WTC11 (cell line): ENCODE measurements at regions not wholly inside any gene's neighbourhood (a gene's known extent, or its start where the extent isn't known, plus 50 kb on each side); places are given as distances from the start of the nearest gene placed in this dataset.

Source experiments
- ATAC-seq: fragments of 200-7000 bp; cut with Tn5 transposase; 2 replicates; pipeline ENCODE4 v1.10.0; 2021; ENCODE audit warnings: mild to moderate bottlenecking, moderate library complexity
- CTCF ChIA-PET: fragments of 300-600 bp; sonication (Branson Sonifier 250); formaldehyde crosslinking; loops from one replicate; lab custom pipeline; 2021; ENCODE audit warnings: antibody characterized with exemption; lab: Charles Lee
- POLR2A ChIA-PET: fragments of 350-600 bp; sonication (Branson Sonifier 250); formaldehyde crosslinking; loops from one replicate; lab custom pipeline; 2021; ENCODE audit warnings: antibody characterized with exemption; lab: Charles Lee
- DNase-seq: peaks from one replicate; pipeline ENCODE4 v3.0.0; 2021; ENCODE audit warnings: low spot score
- H3K27ac Mint-ChIP-seq: 2 replicates; pipeline ENCODE4 v1.8.0; 2021; ENCODE audit warnings: mixed read lengths
- H3K27me3 Mint-ChIP-seq: 2 replicates; pipeline ENCODE4 v1.8.0; 2021; ENCODE audit warnings: low read depth, mild to moderate bottlenecking, moderate library complexity, mixed read lengths
- H3K36me3 Mint-ChIP-seq: 2 replicates; pipeline ENCODE4 v1.8.0; 2021; ENCODE audit warnings: mixed read lengths
- H3K4me1 Mint-ChIP-seq: 2 replicates; pipeline ENCODE4 v1.8.0; 2022; ENCODE audit warnings: mixed read lengths
- H3K4me3 Mint-ChIP-seq: 2 replicates; pipeline ENCODE4 v1.8.0; 2021; ENCODE audit warnings: mild to moderate bottlenecking, moderate library complexity, mixed read lengths
- H3K9me3 Mint-ChIP-seq: 2 replicates; pipeline ENCODE4 v1.8.0; 2021; ENCODE audit warnings: mixed read lengths
- AR ChIP-seq: fragments of 250-450 bp; sonication (Bioruptor Pico); IDR thresholded peaks from 2 replicates; pipeline ENCODE4 v1.9.0; 2021; ENCODE audit warnings: mild to moderate bottlenecking
- ATF3 ChIP-seq: sonication (generic); formaldehyde crosslinking; conservative IDR thresholded peaks from 2 replicates; pipeline ENCODE4 v1.8.1; 2022; ENCODE audit warnings: mild to moderate bottlenecking, missing genetic modification reagents
- CREB1 ChIP-seq: sonication (generic); formaldehyde crosslinking; IDR thresholded peaks from 2 replicates; pipeline ENCODE4 v1.8.0; 2023; ENCODE audit warnings: mild to moderate bottlenecking, missing genetic modification reagents
- ETV6 ChIP-seq: sonication (generic); formaldehyde crosslinking; IDR thresholded peaks from 2 replicates; pipeline ENCODE4 v1.8.1; 2022; ENCODE audit warnings: mild to moderate bottlenecking, missing genetic modification reagents
- GRHL2 ChIP-seq: fragments of 250-450 bp; sonication (Bioruptor Pico); IDR thresholded peaks from 2 replicates; pipeline ENCODE4 v1.8.0; 2022; ENCODE audit warnings: mild to moderate bottlenecking, moderate library complexity; ENCODE audit not compliant: insufficient replicate concordance, severe bottlenecking
- GTF2I ChIP-seq: fragments of 250-450 bp; sonication (Bioruptor Pico); conservative IDR thresholded peaks from 2 replicates; pipeline ENCODE4 v1.4.0; 2021; ENCODE audit warnings: mild to moderate bottlenecking
- HMGA2 ChIP-seq: fragments of 250-450 bp; sonication (Bioruptor Pico); IDR thresholded peaks from 2 replicates; pipeline ENCODE4 v1.4.0; 2021; ENCODE audit warnings: mild to moderate bottlenecking, moderate library complexity
- HMGXB4 ChIP-seq: sonication (generic); formaldehyde crosslinking; IDR thresholded peaks from 2 replicates; pipeline ENCODE4 v1.8.1; 2023; ENCODE audit warnings: mild to moderate bottlenecking, moderate library complexity, missing genetic modification reagents
- MYBL2 ChIP-seq: sonication (generic); formaldehyde crosslinking; IDR thresholded peaks from 2 replicates; pipeline ENCODE4 v1.8.1; 2023; ENCODE audit warnings: mild to moderate bottlenecking, moderate library complexity, missing genetic modification reagents
- NFYB ChIP-seq: sonication (generic); formaldehyde crosslinking; conservative IDR thresholded peaks from 2 replicates; pipeline ENCODE4 v1.8.0; 2022; ENCODE audit warnings: low read depth, missing genetic modification reagents
- NR1H2 ChIP-seq: sonication (generic); formaldehyde crosslinking; IDR thresholded peaks from 2 replicates; pipeline ENCODE4 v1.9.0; 2021; ENCODE audit warnings: mild to moderate bottlenecking, moderate library complexity, missing genetic modification reagents
- OVOL2 ChIP-seq: fragments of 250-450 bp; sonication (Bioruptor Pico); IDR thresholded peaks from 2 replicates; pipeline ENCODE4 v1.9.0; 2021; ENCODE audit warnings: mild to moderate bottlenecking, borderline replicate concordance
- SMAD3 ChIP-seq: sonication (generic); formaldehyde crosslinking; IDR thresholded peaks from 2 replicates; pipeline ENCODE4 v1.8.0; 2022; ENCODE audit warnings: missing genetic modification reagents, mild to moderate bottlenecking, borderline replicate concordance
- SMAD4 ChIP-seq: sonication (generic); formaldehyde crosslinking; IDR thresholded peaks from 2 replicates; pipeline ENCODE4 v1.8.0; 2022; ENCODE audit warnings: mild to moderate bottlenecking, missing genetic modification reagents
- TF ChIP-seq, protein P1 (sequence below): sonication (generic); formaldehyde crosslinking; IDR thresholded peaks from 2 replicates; pipeline ENCODE4 v1.8.0; 2023; ENCODE audit warnings: mild to moderate bottlenecking, missing genetic modification reagents
- TF ChIP-seq, protein P2 (sequence below): sonication (generic); formaldehyde crosslinking; IDR thresholded peaks from 2 replicates; pipeline ENCODE4 v1.8.0; 2022; ENCODE audit warnings: mild to moderate bottlenecking, missing genetic modification reagents
- TF ChIP-seq, protein P3 (sequence below): fragments of 250-450 bp; sonication (Bioruptor Pico); IDR thresholded peaks from 2 replicates; pipeline ENCODE4 v1.8.0; 2021; ENCODE audit warnings: mild to moderate bottlenecking

DNA sequence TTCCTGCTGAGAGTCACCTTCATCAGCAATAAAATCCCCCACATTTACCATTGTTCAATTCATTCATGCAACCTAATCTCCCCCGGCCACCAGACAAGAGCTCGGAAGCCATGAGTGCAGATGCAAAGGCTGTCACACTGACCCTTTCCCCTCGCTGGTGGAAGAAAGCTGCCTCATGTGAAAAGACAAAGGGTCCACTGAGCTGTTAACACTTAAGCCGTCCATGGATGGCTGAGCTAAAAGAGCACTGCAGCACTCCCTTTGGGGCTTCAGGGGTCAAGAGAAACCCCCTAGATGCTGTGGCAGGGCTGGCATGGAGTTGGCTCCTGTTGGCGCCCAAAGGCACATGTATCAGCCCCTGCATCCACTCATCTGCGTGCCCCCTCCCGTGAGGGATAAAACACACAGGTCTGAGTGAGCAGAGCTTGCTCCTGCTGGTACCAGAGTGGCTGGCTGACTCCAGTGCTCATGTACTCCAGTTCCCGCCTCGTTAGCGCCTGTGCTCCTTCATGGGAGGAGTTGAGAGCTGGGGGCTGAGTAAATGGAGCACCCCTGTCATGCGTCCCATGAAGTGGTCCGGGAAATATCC lies 216.5 kb downstream of the PDHA2 start:
- no peak for DNase-seq
- 0 out of 2 replicates have a peak, but pooled peaks cover 3% of the 10 kb centered on the region for H3K9me3 Mint-ChIP-seq
- CTCF ChIA-PET, result interaction anchor here (1.4 to 1.6 kb wide), 2 partner anchors 21 to 33 kb away, joined by 3 to 5 read pairs; no protein-coding TSS in a partner anchor
- no peak overlapping the region for H3K4me3 Mint-ChIP-seq
- no peak for TF ChIP-seq GRHL2 (CRISPR knock-in tag)
- no peak for TF ChIP-seq NFYB
- TF ChIP-seq, protein P1, sequence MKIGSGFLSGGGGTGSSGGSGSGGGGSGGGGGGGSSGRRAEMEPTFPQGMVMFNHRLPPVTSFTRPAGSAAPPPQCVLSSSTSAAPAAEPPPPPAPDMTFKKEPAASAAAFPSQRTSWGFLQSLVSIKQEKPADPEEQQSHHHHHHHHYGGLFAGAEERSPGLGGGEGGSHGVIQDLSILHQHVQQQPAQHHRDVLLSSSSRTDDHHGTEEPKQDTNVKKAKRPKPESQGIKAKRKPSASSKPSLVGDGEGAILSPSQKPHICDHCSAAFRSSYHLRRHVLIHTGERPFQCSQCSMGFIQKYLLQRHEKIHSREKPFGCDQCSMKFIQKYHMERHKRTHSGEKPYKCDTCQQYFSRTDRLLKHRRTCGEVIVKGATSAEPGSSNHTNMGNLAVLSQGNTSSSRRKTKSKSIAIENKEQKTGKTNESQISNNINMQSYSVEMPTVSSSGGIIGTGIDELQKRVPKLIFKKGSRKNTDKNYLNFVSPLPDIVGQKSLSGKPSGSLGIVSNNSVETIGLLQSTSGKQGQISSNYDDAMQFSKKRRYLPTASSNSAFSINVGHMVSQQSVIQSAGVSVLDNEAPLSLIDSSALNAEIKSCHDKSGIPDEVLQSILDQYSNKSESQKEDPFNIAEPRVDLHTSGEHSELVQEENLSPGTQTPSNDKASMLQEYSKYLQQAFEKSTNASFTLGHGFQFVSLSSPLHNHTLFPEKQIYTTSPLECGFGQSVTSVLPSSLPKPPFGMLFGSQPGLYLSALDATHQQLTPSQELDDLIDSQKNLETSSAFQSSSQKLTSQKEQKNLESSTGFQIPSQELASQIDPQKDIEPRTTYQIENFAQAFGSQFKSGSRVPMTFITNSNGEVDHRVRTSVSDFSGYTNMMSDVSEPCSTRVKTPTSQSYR (CRISPR knock-in tag), result no peak
- TF ChIP-seq HMGA2, result no peak
- no peak for TF ChIP-seq MYBL2
- TF ChIP-seq, protein P2, sequence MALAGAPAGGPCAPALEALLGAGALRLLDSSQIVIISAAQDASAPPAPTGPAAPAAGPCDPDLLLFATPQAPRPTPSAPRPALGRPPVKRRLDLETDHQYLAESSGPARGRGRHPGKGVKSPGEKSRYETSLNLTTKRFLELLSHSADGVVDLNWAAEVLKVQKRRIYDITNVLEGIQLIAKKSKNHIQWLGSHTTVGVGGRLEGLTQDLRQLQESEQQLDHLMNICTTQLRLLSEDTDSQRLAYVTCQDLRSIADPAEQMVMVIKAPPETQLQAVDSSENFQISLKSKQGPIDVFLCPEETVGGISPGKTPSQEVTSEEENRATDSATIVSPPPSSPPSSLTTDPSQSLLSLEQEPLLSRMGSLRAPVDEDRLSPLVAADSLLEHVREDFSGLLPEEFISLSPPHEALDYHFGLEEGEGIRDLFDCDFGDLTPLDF, result no peak
- TF ChIP-seq OVOL2 (CRISPR knock-in tag), result no peak
- TF ChIP-seq CREB1 (CRISPR knock-in tag), result no peak
- no peak for TF ChIP-seq SMAD4 (CRISPR knock-in tag)
- TF ChIP-seq NR1H2 (CRISPR knock-in tag), result no peak
- no peak for TF ChIP-seq ATF3 (CRISPR knock-in tag)
- no peak for TF ChIP-seq HMGXB4 (CRISPR knock-in tag)
- no peak for TF ChIP-seq AR
- no peak for TF ChIP-seq SMAD3 (CRISPR knock-in tag)
- TF ChIP-seq, protein P3, sequence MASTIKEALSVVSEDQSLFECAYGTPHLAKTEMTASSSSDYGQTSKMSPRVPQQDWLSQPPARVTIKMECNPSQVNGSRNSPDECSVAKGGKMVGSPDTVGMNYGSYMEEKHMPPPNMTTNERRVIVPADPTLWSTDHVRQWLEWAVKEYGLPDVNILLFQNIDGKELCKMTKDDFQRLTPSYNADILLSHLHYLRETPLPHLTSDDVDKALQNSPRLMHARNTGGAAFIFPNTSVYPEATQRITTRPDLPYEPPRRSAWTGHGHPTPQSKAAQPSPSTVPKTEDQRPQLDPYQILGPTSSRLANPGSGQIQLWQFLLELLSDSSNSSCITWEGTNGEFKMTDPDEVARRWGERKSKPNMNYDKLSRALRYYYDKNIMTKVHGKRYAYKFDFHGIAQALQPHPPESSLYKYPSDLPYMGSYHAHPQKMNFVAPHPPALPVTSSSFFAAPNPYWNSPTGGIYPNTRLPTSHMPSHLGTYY (CRISPR knock-in tag), result no peak
- TF ChIP-seq ETV6 (CRISPR knock-in tag), result no peak
- TF ChIP-seq GTF2I (CRISPR knock-in tag), result no peak
- peaks cover 3% of the 10 kb centered on the region; the same call in 1 of the 2 replicates for H3K4me1 Mint-ChIP-seq
- no peak overlapping the region for H3K27ac Mint-ChIP-seq
- POLR2A ChIA-PET, result no interaction called here
- no peaks in the 10 kb centered on the region for H3K36me3 Mint-ChIP-seq
- H3K27me3 Mint-ChIP-seq, result no peaks in the 10 kb centered on the region; the same call in 1 of the 2 replicates
- ATAC-seq, result no peak
